ENCODE measurements at regions not wholly inside any gene's neighbourhood (a gene's known extent, or its start where the extent isn't known, plus 50 kb on each side); places are given as distances from the start of the nearest gene placed in this dataset.
A peak's percentile ranks its signal among the peaks of the same experiment; 100 is the strongest.

DNA sequence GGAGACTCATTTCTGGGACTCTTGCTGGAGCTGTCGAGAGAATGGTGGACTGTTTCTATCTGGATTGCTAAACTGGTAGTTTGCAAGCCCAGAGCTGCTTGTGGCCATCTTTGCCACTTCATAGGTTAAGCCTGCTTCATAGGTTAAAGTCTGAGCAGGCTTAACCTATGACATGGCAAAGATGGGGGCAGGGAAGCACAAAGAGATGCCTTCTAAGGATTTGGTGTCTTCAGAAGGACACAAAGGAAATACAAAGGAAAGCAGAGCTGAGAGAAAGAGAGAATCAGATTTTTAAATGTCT, 78.4 kb upstream of the MAX start:
- intact Hi-C loops (cut with DNase I): no loop called here
- DNase-seq (ENCODE audit: missing footprints) (no peak), ATAC-seq (no peak)

DNA sequence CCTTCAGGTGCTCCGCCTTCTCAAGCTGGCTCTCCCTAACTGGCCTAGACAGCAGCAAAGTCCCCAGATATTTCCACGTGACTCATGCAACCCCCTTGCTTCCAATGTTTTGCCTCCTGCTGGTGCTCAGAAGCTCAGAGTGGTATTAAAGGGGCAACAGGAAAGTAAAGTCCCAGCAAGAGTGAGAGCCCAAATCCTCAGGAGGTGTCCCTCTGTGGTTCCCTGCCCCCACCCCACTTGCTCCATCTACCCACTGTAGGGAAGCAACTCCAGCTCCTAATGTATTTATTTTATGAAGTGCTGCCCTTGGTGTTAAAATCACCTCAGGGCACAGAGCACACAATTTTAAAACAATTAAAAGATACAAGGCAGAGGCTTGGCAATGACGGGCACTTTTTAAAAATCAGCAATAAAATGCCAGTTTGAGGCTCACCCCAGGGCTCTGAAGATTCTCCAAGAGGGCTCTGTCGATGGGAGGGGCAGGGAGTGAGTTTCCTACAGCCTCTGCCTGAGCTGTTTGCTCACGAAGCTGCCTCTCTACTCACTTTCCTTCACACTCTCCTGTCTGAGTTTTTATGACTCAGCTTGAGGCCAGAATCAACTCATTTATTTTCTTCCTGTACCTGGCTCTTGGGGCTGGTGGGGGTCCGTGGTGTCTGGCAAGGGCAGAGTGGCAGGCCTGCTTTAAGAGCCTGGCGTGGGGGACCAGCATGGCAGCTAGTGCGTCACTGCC, 81.9 kb upstream of the MAX start:
- ATAC-seq (no peak), DNase-seq (ENCODE audit: missing footprints) (peak; percentile 33)
- intact Hi-C loops (cut with DNase I): no loop called here

GRCh38 chr14:65185829-65186228, 83.5 kb upstream of the MAX start:
- ATAC-seq: no peak
- DNase-seq (ENCODE audit: missing footprints): no peak
- intact Hi-C loops (cut with DNase I): no loop called here

DNA sequence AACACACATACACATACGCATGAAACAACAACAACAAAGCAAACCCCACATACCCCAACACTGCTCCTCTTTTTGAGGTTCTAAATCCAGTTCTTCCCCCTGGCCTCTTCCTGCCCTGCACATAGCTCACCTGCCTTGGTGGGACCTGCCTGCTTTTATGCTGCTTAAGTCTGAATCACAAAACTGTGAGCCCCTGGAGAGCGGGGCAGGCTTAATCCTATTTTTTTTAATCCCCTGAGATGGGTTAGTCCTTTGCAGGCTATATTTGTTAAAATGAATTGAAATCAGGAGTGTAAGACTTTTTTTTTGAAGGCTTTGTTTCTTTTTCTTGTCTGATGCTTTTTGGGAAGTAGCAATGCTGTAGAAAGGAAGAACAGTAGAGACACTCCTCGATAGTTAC, 84.6 kb upstream of the MAX start:
- no peak for DNase-seq (ENCODE audit: missing footprints)
- intact Hi-C loops (cut with DNase I): no loop called here
- ATAC-seq: no peak

DNA sequence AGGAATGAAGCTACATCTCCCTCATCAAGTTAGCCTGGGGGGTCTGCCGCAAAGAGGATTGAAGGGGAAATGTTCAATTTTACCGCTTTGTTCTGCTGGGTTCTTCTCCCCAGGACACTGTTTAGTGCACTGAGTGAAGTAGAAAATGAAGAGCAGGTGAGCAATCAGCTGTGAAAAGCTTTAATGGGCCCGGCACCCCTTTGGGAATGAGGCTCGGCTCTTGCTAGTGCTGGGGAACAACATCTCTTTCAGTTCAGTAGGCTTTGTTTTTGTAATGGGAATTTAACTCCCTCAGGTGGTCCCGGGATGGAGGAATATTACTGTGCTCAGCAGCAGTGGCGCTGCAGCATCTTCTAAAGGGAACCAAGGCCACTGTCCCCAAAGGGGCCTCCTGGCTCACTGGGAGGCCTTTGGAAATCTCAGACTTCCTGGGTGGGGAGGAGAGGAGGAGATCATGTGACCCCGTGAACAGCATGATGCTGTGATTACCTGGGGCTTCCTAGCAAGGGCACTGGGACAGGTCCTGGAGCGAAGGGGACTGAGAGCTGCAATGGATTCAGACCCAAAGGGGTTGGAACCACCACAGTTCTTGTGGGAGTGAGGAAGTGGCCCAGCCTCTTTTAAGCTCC, 85.2 kb upstream of the MAX start:
- intact Hi-C loops (cut with DNase I): no loop called here
- ATAC-seq (no peak), DNase-seq (ENCODE audit: missing footprints) (no peak)

DNA sequence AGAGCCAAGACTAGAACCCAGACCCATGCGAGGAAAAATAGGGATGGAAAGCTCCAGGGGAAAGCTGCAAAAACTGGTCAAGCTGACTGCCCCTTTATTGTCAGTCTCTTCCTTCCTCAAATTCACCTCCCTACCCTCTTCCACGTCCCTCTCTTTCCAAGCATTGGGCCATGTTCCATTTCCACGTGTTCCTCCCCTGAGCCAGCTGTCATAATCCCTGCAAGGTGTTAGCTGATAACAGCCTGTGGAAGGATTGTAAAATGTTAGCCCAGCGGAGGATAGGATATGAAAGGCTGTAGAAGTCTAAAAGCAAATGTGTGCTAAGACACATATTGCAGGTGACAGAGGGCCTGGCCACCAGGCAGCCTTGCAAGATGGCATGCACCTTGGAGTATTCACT, 88.0 kb upstream of the MAX start:
- intact Hi-C loops (cut with DNase I): no loop called here
- DNase-seq (ENCODE audit: missing footprints): no peak
- ATAC-seq: peak; percentile 42

DNA sequence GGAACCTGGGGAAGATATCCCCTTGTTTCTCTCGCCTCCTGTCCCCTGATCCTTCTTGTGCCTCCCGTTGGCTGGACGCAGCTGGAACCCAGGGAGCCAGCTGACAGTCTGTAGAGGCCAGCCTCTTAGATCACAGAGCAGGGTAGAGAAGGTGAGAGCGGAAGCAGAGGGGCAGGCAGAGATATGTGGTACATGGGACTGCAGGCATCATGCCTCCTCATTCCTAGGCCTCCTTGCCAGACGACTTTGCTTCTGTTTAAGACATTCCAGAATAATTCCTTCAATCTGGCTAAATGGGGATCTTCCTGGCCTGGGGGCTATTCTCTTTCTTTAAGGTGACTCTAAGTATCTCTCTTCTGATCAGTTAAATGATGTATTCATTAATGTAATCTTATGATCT, 89.4 kb upstream of the MAX start:
- intact Hi-C loops (cut with DNase I): no loop called here

DNA sequence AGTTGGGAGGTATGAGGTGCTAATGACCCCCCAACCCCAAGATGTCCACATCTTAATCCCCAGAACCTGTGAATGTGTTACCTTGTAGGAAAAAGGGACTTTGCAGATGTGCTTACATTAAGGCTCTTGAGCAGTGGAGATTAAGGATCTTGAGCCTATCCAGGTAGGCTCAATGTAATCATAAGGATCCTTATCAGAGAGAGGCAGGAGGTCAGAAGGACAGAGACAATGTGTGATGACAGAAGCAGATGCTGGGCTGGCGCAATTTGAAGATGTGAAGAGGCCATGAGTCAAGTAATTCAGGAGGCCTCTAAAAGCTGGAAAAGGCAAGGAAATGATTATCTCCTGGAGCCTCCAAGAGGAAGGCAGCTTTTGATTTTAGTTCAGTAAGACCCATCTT, 90.4 kb upstream of the MAX start:
- ATAC-seq (no peak), DNase-seq (ENCODE audit: missing footprints) (no peak)
- intact Hi-C loops (cut with DNase I): no loop called here

More for the DNA sequence above, 89.4 kb upstream of the MAX start:
- no peak for DNase-seq (ENCODE audit: missing footprints)
- no peak for ATAC-seq

DNA sequence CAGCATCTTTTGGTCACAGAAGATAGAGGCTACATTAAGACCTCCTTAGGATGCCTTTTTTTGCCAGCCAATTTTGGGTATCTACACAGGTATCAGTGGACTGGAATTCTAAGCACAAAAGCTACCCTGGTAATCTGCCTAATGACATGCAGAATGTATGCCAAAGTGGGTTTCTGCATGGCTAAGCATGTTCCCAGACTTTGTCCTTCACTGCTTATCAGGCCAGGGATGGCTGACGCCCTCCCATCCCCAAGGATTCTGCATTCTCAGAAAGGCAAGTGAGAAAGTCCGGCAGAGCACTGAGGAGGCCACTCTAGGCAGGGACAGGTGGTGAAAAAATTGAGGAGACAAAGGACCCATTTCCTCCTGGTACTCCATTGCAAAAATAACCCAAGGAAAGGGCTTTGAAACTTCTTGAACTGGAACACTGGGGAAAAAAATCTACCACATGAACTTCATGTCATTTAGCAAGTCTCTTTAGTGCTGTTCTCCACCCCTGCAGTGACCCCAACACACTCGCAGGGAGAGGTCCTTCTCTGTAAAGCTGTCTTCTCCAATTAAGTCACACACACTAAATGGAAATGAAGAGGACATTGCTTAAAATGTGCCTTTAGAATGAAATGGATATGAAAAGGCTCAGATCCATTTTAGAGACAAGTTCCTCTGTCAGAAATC, 91.7 kb upstream of the MAX start:
- ATAC-seq (no peak), DNase-seq (ENCODE audit: missing footprints) (no peak)
- intact Hi-C loops (cut with DNase I): no loop called here

- no peak for ATAC-seq
- DNase-seq (ENCODE audit: missing footprints): no peak
- intact Hi-C loops (cut with DNase I): no loop called here
These were observed 92.9 kb upstream of the MAX start for GRCh38 chr14:65195042-65195719.

- ATAC-seq (no peak), DNase-seq (ENCODE audit: missing footprints) (no peak)
- intact Hi-C loops (cut with DNase I): no loop called here
These were observed 96.0 kb upstream of the MAX start for GRCh38 chr14:65198346-65198745.

DNA sequence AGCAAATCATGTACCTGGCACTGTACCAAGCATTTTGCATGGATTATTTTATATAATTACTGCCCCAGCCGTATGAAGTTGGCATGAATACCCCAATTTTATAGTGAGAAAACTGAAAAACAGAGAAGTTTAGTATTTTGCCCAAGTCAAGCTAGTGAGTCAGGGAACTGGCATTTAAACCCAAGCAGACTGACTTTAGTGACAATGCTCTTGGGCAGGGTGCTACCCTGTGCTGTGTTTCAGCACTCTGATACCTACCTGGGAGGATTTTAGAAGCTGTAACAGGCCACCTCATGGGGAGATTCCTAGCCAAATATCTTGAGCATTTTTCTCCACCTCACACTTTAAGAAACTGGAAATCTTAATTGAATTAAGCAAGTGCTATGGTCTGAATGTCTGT, 98.1 kb upstream of the MAX start:
- DNase-seq (ENCODE audit: missing footprints): no peak
- intact Hi-C loops (cut with DNase I): no loop called here
- ATAC-seq: no peak

DNA sequence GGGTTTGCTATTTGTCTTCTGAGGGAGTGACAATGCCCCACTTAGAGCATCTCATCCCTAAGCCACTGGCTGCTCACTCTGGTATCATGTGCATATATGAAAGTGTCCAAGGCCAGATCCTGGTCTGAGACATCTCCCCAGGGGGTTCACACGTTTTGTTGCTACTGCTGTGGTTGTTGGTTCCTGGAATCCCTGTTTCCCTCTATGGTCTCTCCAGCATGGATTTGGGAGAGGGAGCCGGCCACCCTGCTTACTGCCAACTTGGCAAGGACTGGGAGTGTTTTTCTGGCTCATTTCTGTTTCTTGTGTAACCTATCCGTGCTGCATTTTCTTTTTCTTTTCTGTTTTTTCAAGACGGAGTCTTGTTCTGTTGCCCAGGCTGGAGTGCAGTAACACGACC, 101.3 kb upstream of the MAX start:
- intact Hi-C loops (cut with DNase I): no loop called here
- ATAC-seq (no peak), DNase-seq (ENCODE audit: missing footprints) (peak; percentile 48)

DNA sequence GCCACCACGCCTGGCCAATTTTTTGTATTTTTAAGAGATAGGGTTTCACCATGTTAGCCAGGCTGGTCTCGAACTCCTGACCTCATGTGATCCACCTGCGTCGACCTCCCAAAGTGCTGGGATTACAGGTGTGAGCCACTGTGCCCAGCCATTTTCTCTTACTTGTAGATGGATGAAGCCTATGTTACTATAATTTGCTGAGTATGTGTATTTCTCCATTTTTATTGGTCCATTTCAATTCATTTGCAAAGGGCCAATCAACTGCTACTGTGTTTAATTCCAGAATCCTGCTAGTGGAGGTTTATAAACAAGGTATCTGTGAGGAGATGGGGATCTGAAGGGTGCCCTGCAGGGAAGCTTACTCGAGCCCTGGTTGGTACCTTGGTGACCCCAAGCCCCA, 101.7 kb upstream of the MAX start:
- intact Hi-C loops (cut with DNase I): no loop called here
- DNase-seq (ENCODE audit: missing footprints) (peak; percentile 23), ATAC-seq (no peak)

DNA sequence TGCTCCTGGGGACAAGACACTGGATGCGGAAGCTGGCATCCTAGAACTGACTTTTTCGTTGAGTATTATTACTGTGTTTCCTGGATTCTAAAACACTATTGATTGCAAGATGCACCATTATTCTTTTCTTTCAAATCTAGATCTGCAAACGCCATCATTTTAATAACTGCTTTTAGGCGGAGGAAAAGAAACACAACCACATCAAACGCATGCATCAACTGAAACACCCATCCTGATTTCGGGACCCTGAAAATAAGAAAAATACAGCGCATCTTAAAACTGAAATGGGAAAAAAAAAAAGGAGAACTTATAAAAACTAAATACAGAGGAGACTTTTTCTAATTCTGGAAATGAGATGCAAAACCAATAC, 103.7 kb upstream of the MAX start:
- DNase-seq (ENCODE audit: missing footprints) (no peak), ATAC-seq (no peak)
- intact Hi-C loops (cut with DNase I): no loop called here

GRCh38 chr14:65206448-65207096, 104.3 kb upstream of the MAX start:
- ATAC-seq (no peak), DNase-seq (ENCODE audit: missing footprints) (no peak)
- intact Hi-C loops (cut with DNase I): no loop called here

GRCh38 chr14:65208548-65208947, 106.2 kb upstream of the MAX start:
- ATAC-seq: no peak
- peak; percentile 60 for DNase-seq (ENCODE audit: missing footprints)
- intact Hi-C loops (cut with DNase I): no loop called here

DNA sequence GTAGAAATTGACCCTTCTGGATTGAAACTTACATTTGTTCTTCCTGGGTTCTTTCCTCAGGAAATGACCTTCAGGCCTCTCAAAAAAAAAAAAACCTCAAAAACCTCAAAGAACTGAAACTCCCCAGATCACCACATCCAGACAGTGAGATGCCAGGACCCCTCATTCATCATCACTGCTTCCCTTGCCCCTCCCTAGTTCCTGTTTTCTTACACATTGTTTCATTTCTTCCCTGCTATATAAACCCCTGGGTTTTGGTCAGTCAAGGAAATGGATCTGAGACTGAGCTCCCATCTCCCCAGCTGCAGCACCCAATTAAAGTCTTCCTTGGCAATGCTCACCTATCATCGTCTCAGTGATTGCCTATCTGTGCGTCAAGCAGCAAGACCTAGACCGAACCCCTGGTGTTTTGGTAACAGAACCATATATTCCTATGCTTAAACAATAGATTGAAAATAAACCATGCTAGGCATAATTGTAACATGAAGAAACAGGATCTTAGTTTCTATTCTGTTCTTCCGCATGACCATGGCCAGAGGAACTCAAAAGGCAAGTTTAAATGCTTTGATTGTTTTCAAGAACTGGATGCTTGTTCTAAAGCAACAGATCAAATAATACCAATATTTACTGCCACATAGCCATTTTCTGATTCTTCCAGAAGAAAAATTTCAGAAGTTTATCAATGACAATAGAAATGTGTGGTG, 108.0 kb upstream of the MAX start:
- no peak for DNase-seq (ENCODE audit: missing footprints)
- intact Hi-C loops (cut with DNase I): no loop called here
- ATAC-seq: no peak

DNA sequence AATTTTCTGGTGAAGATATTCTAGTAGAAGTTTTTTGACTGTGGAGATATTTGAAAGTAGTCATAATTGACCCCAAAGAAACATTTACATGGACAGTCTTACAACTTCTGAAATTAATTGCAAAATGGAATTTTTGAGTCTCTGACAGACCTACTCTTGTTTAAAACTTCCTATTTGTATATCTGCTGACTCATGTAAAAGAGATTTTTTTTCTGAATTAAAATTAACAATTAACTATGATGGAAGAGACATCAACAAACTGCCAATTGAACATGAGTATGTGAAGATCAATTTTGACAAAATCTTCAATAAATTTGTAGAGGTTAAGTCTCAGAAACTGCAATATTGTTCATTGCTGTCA, 108.5 kb upstream of the MAX start:
- intact Hi-C loops (cut with DNase I): no loop called here
- ATAC-seq: no peak

More for the DNA sequence above, 108.5 kb upstream of the MAX start:
- no peak for DNase-seq (ENCODE audit: missing footprints)

Measured in Right ventricle myocardium inferior (tissue), 1 donor.